HEK293 (cell line): ENCODE measurements at regions not wholly inside any gene's neighbourhood (a gene's known extent, or its start where the extent isn't known, plus 50 kb on each side); places are given as distances from the start of the nearest gene placed in this dataset.

Experiments
- CTCF ChIA-PET: fragments of 350-600 bp; formaldehyde crosslinking; extraction: SDS; loops from one replicate; lab custom pipeline; 2021; ENCODE audit warnings: antibody characterized with exemption; lab: Yijun Ruan, JAX
- POLR2A ChIA-PET: fragments of 300-600 bp; formaldehyde crosslinking; extraction: SDS; loops from one replicate; lab custom pipeline; 2020; ENCODE audit warnings: antibody characterized with exemption, inconsistent platforms; lab: Yijun Ruan, JAX
- H3K27ac ChIP-seq: fragments of 200-500 bp; sonication (Bioruptor generic); 2 replicates; pipeline ENCODE4 v1.5.1; 2014; ENCODE audit warnings: low read depth, low read length, control low read depth, inconsistent platforms; ENCODE audit errors: extremely low read depth
- H3K36me3 ChIP-seq, 2 experiments: fragments of 200-500 bp in 1 of 2; sonication (Bioruptor generic) in 1 of 2; 1 replicate in 1 of 2; 2 replicates in 1 of 2; pipeline ENCODE4 v1.5.1; 2014 to 2017; ENCODE audit warnings: inconsistent platforms in 2 of 2, low read length in 2 of 2; ENCODE audit not compliant: control insufficient read depth in 2 of 2, insufficient read depth in 1 of 2
- H3K4me1 ChIP-seq: fragments of 200-500 bp; sonication (Bioruptor generic); 2 replicates; pipeline ENCODE4 v1.5.1; 2014; ENCODE audit warnings: mild to moderate bottlenecking, low read length, inconsistent platforms; ENCODE audit not compliant: control insufficient read depth, insufficient read depth
- H3K4me3 ChIP-seq: 2 replicates; pipeline ENCODE4 v1.5.1; 2011; ENCODE audit warnings: low read depth, mild to moderate bottlenecking, control low read depth, low read length, moderate library complexity
- H3K9me3 ChIP-seq: fragments of 200-500 bp; sonication (Bioruptor generic); 2 replicates; pipeline ENCODE4 v1.5.1; 2014; ENCODE audit warnings: low read depth, low read length, inconsistent platforms; ENCODE audit not compliant: control insufficient read depth, insufficient read depth
- FEZF1 ChIP-seq: fragments of 450-650 bp; formaldehyde crosslinking; IDR thresholded peaks from 2 replicates; pipeline ENCODE4 v1.5.1; 2016; ENCODE audit warnings: missing biosample characterization, missing genetic modification characterization
- MEIS1 ChIP-seq: sonication (generic); formaldehyde crosslinking; IDR thresholded peaks from 2 replicates; pipeline ENCODE4 v1.8.1; 2022; ENCODE audit warnings: missing genetic modification reagents, mild to moderate bottlenecking, borderline replicate concordance
- SCRT2 ChIP-seq: fragments of 450-650 bp; formaldehyde crosslinking; IDR thresholded peaks from 2 replicates; pipeline ENCODE4 v1.5.1; 2016; ENCODE audit warnings: missing biosample characterization, missing genetic modification characterization
- ZBTB1 ChIP-seq: fragments of 450-650 bp; formaldehyde crosslinking; IDR thresholded peaks from 2 replicates; pipeline ENCODE4 v1.5.1; 2016; ENCODE audit warnings: missing biosample characterization, missing genetic modification characterization
- ZBTB49 ChIP-seq: fragments of 450-650 bp; formaldehyde crosslinking; IDR thresholded peaks from 2 replicates; pipeline ENCODE4 v1.5.1; 2016; ENCODE audit warnings: missing biosample characterization, missing genetic modification characterization, low read depth
- ZNF112 ChIP-seq: fragments of 450-650 bp; formaldehyde crosslinking; IDR thresholded peaks from 2 replicates; pipeline ENCODE4 v1.5.0; 2017; ENCODE audit warnings: missing biosample characterization, missing genetic modification characterization
- ZNF16 ChIP-seq: fragments of 450-650 bp; formaldehyde crosslinking; IDR thresholded peaks from 2 replicates; pipeline ENCODE4 v1.5.1; 2016; ENCODE audit warnings: low read depth, missing biosample characterization, missing genetic modification characterization
- ZNF221 ChIP-seq: fragments of 450-650 bp; formaldehyde crosslinking; IDR thresholded peaks from 2 replicates; pipeline ENCODE4 v1.5.1; 2017; ENCODE audit warnings: missing biosample characterization, missing genetic modification characterization, borderline replicate concordance
- ZNF223 ChIP-seq: fragments of 450-650 bp; formaldehyde crosslinking; IDR thresholded peaks from 2 replicates; pipeline ENCODE4 v1.5.1; 2016; ENCODE audit warnings: missing biosample characterization, missing genetic modification characterization
- ZNF274 ChIP-seq, 2 experiments: fragments of 200-500 bp in 1 of 2; fragments of 450-650 bp in 1 of 2; sonication (Bioruptor generic) in 1 of 2; formaldehyde crosslinking in 1 of 2; IDR thresholded peaks; 2 replicates each; pipeline versions ENCODE4 v1.5.1 to v1.6.1; 2014 to 2016; ENCODE audit warnings: borderline replicate concordance in 1 of 2, inconsistent platforms in 1 of 2, low read length in 1 of 2, missing biosample characterization in 1 of 2, missing genetic modification characterization in 1 of 2
- ZNF596 ChIP-seq: fragments of 450-650 bp; IDR thresholded peaks from 2 replicates; pipeline ENCODE4 v1.5.0; 2018; ENCODE audit warnings: missing biosample characterization, mild to moderate bottlenecking, missing genetic modification characterization, moderate library complexity
- ZNF610 ChIP-seq: fragments of 450-650 bp; formaldehyde crosslinking; IDR thresholded peaks from 2 replicates; pipeline ENCODE4 v1.5.1; 2016; ENCODE audit warnings: missing biosample characterization, missing genetic modification characterization, borderline replicate concordance
- ZNF660 ChIP-seq: fragments of 450-650 bp; IDR thresholded peaks from 2 replicates; pipeline ENCODE4 v1.5.1; 2018; ENCODE audit warnings: missing biosample characterization, mild to moderate bottlenecking, missing genetic modification characterization
- ZNF664 ChIP-seq: fragments of 450-650 bp; formaldehyde crosslinking; IDR thresholded peaks from 2 replicates; pipeline ENCODE4 v1.5.1; 2016; ENCODE audit warnings: missing biosample characterization, missing genetic modification characterization
- ZNF677 ChIP-seq: fragments of 450-650 bp; IDR thresholded peaks from 2 replicates; pipeline ENCODE4 v1.5.0; 2018; ENCODE audit warnings: missing biosample characterization, mild to moderate bottlenecking, missing genetic modification characterization, moderate library complexity
- ZNF704 ChIP-seq: fragments of 450-650 bp; formaldehyde crosslinking; IDR thresholded peaks from 2 replicates; pipeline ENCODE4 v1.5.1; 2016; ENCODE audit warnings: missing biosample characterization, missing genetic modification characterization
- ZNF830 ChIP-seq: fragments of 450-650 bp; IDR thresholded peaks from 2 replicates; pipeline ENCODE4 v1.5.0; 2018; ENCODE audit warnings: missing biosample characterization, missing genetic modification characterization, low read depth, mild to moderate bottlenecking, moderate library complexity
- TF ChIP-seq, protein P1 (sequence below): fragments of 450-650 bp; formaldehyde crosslinking; IDR thresholded peaks from 2 replicates; pipeline ENCODE4 v1.5.1; 2016; ENCODE audit warnings: missing biosample characterization, missing genetic modification characterization
- TF ChIP-seq, protein P2 (sequence below): fragments of 450-650 bp; formaldehyde crosslinking; IDR thresholded peaks from 2 replicates; pipeline ENCODE4 v1.5.1; 2016; ENCODE audit warnings: missing biosample characterization, missing genetic modification characterization
- TF ChIP-seq, protein P3 (sequence below): fragments of 450-650 bp; formaldehyde crosslinking; IDR thresholded peaks from 2 replicates; pipeline ENCODE4 v1.5.1; 2016; ENCODE audit warnings: missing biosample characterization, missing genetic modification characterization

DNA sequence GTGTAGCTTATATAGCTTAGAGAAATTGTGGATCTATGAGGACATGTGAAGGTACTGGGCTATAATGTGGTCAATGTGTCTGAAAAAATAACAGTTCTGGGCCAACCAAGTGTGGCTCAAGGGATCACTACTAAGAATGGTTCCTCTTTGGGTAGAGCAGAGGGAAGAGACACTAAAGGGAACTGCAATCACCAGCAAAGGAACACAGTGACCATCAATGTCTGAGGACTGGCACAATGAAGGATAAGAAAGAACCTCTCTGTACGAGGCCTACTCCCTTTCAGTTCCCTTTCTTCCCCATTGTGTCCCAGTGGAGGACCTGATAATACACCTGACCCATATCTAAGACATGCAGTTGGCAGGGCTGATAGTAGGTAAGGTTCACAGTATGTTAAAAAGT, 89.9 kb upstream of the JAK1 start:
- Histone ChIP-seq H3K9me3 (no peaks in the 10 kb centered on the region), H3K4me3 (no peak overlapping the region), H3K4me1 (no peaks in the 10 kb centered on the region), H3K36me3 (peaks cover 4 to 34% of the 10 kb centered on the region in 2 experiments; a peak in 2 of 3 replicates), H3K27ac (no peak overlapping the region)
- TF ChIP-seq ZNF830 (tag by site-specific recombination) (no peak), ZNF660 (tag by site-specific recombination) (no peak), SCRT2 (tag by site-specific recombination) (no peak), FEZF1 (no peak), ZNF677 (no peak), ZBTB1 (tag by site-specific recombination) (no peak), ZNF274 (IDR thresholded peaks at IDR 0.05; ENCODE audit: low read length) (no peak), ZNF274 (tag by site-specific recombination; IDR thresholded peaks at IDR 0.05; ENCODE audit: borderline replicate concordance) (no peak), ZNF112 (tag by site-specific recombination) (no peak)
- TF ChIP-seq, protein P1, sequence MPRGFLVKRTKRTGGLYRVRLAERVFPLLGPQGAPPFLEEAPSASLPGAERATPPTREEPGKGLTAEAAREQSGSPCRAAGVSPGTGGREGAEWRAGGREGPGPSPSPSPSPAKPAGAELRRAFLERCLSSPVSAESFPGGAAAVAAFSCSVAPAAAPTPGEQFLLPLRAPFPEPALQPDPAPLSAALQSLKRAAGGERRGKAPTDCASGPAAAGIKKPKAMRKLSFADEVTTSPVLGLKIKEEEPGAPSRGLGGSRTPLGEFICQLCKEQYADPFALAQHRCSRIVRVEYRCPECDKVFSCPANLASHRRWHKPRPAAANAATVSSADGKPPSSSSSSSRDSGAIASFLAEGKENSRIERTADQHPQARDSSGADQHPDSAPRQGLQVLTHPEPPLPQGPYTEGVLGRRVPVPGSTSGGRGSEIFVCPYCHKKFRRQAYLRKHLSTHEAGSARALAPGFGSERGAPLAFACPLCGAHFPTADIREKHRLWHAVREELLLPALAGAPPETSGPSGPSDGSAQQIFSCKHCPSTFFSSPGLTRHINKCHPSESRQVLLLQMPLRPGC = no peak
- ChIA-PET CTCF (interaction anchor here (1.2 kb wide), 1 partner anchor 153 kb away, joined by 3 read pairs; no protein-coding TSS in a partner anchor), POLR2A (interaction anchor here (0.5 to 0.6 kb wide), 2 partner anchors 632 to 789 kb away, joined by 3 to 4 read pairs; no protein-coding TSS in a partner anchor)

DNA sequence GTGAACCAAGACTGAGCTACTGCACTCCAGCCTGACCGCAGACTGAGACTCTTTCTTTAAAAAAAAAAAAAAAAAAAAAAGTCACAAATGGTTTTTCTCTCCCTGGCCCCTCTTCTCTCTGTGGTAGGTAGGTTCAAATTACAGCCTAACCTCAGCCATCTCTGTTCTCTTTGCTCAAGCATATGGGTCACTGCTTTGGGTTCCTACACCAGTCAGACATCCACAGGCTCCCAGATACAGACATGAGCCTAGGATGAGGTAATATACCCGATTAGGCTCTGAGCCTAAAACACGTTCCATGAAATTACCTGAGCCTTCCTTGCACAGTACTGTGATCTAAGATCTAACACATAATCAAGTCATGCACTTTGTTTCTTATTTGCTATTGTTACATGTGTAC, 90.5 kb upstream of the JAK1 start:
- Histone ChIP-seq H3K4me3 (no peak overlapping the region), H3K4me1 (no peaks in the 10 kb centered on the region), H3K27ac (no peak overlapping the region), H3K9me3 (no peaks in the 10 kb centered on the region), H3K36me3 (peaks cover 4 to 34% of the 10 kb centered on the region in 2 experiments; a peak in 2 of 3 replicates)
- CTCF ChIA-PET = interaction anchor here (1.2 kb wide), 1 partner anchor 152 kb away, joined by 3 read pairs; no protein-coding TSS in a partner anchor
- TF ChIP-seq MEIS1 (CRISPR knock-in tag) = no peak
- TF ChIP-seq, protein P2, sequence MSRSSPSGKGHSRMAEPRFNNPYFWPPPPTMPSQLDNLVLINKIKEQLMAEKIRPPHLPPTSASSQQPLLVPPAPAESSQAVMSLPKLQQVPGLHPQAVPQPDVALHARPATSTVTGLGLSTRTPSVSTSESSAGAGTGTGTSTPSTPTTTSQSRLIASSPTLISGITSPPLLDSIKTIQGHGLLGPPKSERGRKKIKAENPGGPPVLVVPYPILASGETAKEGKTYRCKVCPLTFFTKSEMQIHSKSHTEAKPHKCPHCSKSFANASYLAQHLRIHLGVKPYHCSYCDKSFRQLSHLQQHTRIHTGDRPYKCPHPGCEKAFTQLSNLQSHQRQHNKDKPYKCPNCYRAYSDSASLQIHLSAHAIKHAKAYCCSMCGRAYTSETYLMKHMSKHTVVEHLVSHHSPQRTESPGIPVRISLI (tag by site-specific recombination) = peak; percentile 53; the same call in 1 of the 2 replicates
- POLR2A ChIA-PET = interaction anchor here (0.6 kb wide), 1 partner anchor 631 kb away, joined by 4 read pairs; no protein-coding TSS in a partner anchor

DNA sequence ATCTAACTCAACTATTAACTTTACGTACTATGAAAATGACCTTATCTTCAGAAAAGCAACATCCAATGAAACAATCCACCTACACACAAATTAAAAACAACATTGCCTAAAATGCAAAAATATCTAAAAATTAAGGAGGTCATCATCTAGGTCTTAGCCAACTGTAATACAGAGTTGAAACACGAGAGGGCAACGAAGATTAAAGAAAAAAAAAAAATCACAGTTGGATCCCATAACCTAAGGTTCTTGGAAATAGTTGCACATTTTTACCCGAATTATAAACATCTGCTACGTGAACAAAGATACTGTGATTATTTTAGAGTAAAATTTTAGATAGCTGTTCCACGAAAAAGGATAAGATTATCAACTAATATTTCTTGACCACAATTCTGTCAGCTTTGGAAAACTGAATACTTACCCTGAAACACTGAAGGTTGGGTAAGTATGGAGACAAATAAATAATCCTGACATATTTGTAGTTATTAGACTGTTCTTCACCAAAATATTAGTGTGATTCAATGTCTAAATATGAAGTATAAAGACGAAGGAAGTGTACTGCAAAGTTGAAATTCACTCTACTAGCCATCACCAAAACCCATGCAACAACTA, 88.0 kb upstream of the AK4 start:
- ChIA-PET CTCF (interaction anchor here (0.6 to 1.2 kb wide), 13 partner anchors 9 to 1364 kb away, joined by 3 to 8 read pairs (median 4); no protein-coding TSS in a partner anchor), POLR2A (no interaction called here)
- H3K9me3 ChIP-seq = no peaks in the 10 kb centered on the region
- peaks cover 4 to 33% of the 10 kb centered on the region in 2 experiments; a peak in 2 of 3 replicates for H3K36me3 ChIP-seq
- H3K4me3 ChIP-seq = no peak overlapping the region
- H3K27ac ChIP-seq = no peak overlapping the region
- H3K4me1 ChIP-seq = 0 out of 2 replicates have a peak, but pooled peaks cover under 1% of the 10 kb centered on the region
- TF ChIP-seq ZNF221 (tag by site-specific recombination) = no peak
- TF ChIP-seq ZBTB49 = no peak
- TF ChIP-seq ZNF610 = no peak
- no peak for TF ChIP-seq ZNF16 (tag by site-specific recombination)
- no peak for TF ChIP-seq ZNF596 (tag by site-specific recombination)
- peak; percentile 80 for TF ChIP-seq ZNF664 (tag by site-specific recombination)
- TF ChIP-seq, protein P3, sequence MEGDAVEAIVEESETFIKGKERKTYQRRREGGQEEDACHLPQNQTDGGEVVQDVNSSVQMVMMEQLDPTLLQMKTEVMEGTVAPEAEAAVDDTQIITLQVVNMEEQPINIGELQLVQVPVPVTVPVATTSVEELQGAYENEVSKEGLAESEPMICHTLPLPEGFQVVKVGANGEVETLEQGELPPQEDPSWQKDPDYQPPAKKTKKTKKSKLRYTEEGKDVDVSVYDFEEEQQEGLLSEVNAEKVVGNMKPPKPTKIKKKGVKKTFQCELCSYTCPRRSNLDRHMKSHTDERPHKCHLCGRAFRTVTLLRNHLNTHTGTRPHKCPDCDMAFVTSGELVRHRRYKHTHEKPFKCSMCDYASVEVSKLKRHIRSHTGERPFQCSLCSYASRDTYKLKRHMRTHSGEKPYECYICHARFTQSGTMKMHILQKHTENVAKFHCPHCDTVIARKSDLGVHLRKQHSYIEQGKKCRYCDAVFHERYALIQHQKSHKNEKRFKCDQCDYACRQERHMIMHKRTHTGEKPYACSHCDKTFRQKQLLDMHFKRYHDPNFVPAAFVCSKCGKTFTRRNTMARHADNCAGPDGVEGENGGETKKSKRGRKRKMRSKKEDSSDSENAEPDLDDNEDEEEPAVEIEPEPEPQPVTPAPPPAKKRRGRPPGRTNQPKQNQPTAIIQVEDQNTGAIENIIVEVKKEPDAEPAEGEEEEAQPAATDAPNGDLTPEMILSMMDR (tag by site-specific recombination) = peak; percentile 47; the same call in 1 of the 2 replicates
- TF ChIP-seq ZNF704 (tag by site-specific recombination) = no peak
- no peak for TF ChIP-seq ZNF223
